DOHH2 (cell line): ENCODE measurements at regions not wholly inside any gene's neighbourhood (a gene's known extent, or its start where the extent isn't known, plus 50 kb on each side); places are given as distances from the start of the nearest gene placed in this dataset.

Experiments used
- H3F3A ChIP-seq: fragments of 200-600 bp; sonication (generic), shearing (Covaris generic); 2 replicates; pipeline ENCODE4 v1.6.0; 2016; ENCODE audit warnings: antibody characterized with exemption, mild to moderate bottlenecking; ENCODE audit not compliant: control insufficient read depth, insufficient read depth
- H3K27ac ChIP-seq: fragments of 200-600 bp; sonication (generic); 2 replicates; pipeline ENCODE4 v1.5.1; 2014; ENCODE audit warnings: low read depth, mild to moderate bottlenecking, low read length, moderate library complexity
- H3K27me3 ChIP-seq: fragments of 200-600 bp; sonication (generic); 2 replicates; pipeline ENCODE4 v1.6.1; 2014; ENCODE audit warnings: mild to moderate bottlenecking, low read length, mixed read lengths; ENCODE audit not compliant: control insufficient read depth
- H3K36me3 ChIP-seq: fragments of 200-600 bp; sonication (generic); 2 replicates; pipeline ENCODE4 v1.6.1; 2014; ENCODE audit warnings: mild to moderate bottlenecking, low read length, moderate library complexity, mixed read lengths; ENCODE audit not compliant: control insufficient read depth
- H3K4me1 ChIP-seq: fragments of 200-600 bp; sonication (generic); 2 replicates; pipeline ENCODE4 v1.6.1; 2014; ENCODE audit warnings: mild to moderate bottlenecking, low read length, mixed read lengths; ENCODE audit not compliant: control insufficient read depth
- H3K4me2 ChIP-seq: fragments of 200-600 bp; sonication (generic); 2 replicates; pipeline ENCODE4 v1.6.0; 2014; ENCODE audit warnings: mild to moderate bottlenecking, low read length, moderate library complexity
- H3K4me3 ChIP-seq: fragments of 200-600 bp; sonication (generic); 2 replicates; pipeline ENCODE4 v1.5.1; 2014; ENCODE audit warnings: mild to moderate bottlenecking, low read length, mixed read lengths
- H3K79me2 ChIP-seq: fragments of 200-600 bp; sonication (generic); 2 replicates; pipeline ENCODE4 v1.6.1; 2014; ENCODE audit warnings: mild to moderate bottlenecking, low read length, mixed read lengths; ENCODE audit not compliant: control insufficient read depth
- H3K9me2 ChIP-seq: fragments of 200-600 bp; sonication (generic); replicated peaks from 2 replicates; pipeline ENCODE4 v1.6.1; 2014; ENCODE audit warnings: mild to moderate bottlenecking, low read length, mixed read lengths; ENCODE audit not compliant: control insufficient read depth
- H3K9me3 ChIP-seq: fragments of 200-600 bp; sonication (generic); 2 replicates; pipeline ENCODE4 v1.6.1; 2014; ENCODE audit warnings: antibody characterized with exemption, low read length, mixed read lengths; ENCODE audit not compliant: control insufficient read depth, insufficient read depth
- H4K20me1 ChIP-seq: fragments of 200-600 bp; sonication (generic); 2 replicates; pipeline ENCODE4 v1.6.0; 2014; ENCODE audit warnings: low read depth, mild to moderate bottlenecking, antibody characterized with exemption, low read length, moderate library complexity; ENCODE audit not compliant: control insufficient read depth, insufficient read depth
- CTCF ChIP-seq: fragments of 200-600 bp; sonication (generic); IDR thresholded peaks from one replicate; pipeline ENCODE4 v1.5.1; 2014; ENCODE audit warnings: antibody characterized with exemption, mild to moderate bottlenecking, low read depth, low read length; ENCODE audit not compliant: poor library complexity, severe bottlenecking
- EZH2phosphoT487 ChIP-seq: fragments of 200-600 bp; sonication (generic); IDR thresholded peaks from 2 replicates; pipeline ENCODE4 v1.6.1; 2017; ENCODE audit warnings: borderline replicate concordance, mild to moderate bottlenecking, antibody characterized with exemption, low read length, moderate library complexity, mixed read lengths

GRCh38 chr7:25926451-25926850 lies 225.5 kb upstream of the NFE2L3 start:
- H3K27ac ChIP-seq: no peak overlapping the region
- no peaks in the 10 kb centered on the region for H3K4me1 ChIP-seq
- peaks cover 26% of the 10 kb centered on the region for H3K27me3 ChIP-seq
- H3K36me3 ChIP-seq: no peaks in the 10 kb centered on the region
- no peaks in the 10 kb centered on the region for H4K20me1 ChIP-seq
- no peak overlapping the region for H3K4me3 ChIP-seq
- no peak overlapping the region for H3K4me2 ChIP-seq
- H3K9me3 ChIP-seq: no peaks in the 10 kb centered on the region
- no peaks in the 10 kb centered on the region for H3K79me2 ChIP-seq
- H3K9me2 ChIP-seq: no peaks in the 10 kb centered on the region
- TF ChIP-seq EZH2phosphoT487 (no peak), CTCF (no peak)
- no peaks in the 10 kb centered on the region for H3F3A ChIP-seq

DNA sequence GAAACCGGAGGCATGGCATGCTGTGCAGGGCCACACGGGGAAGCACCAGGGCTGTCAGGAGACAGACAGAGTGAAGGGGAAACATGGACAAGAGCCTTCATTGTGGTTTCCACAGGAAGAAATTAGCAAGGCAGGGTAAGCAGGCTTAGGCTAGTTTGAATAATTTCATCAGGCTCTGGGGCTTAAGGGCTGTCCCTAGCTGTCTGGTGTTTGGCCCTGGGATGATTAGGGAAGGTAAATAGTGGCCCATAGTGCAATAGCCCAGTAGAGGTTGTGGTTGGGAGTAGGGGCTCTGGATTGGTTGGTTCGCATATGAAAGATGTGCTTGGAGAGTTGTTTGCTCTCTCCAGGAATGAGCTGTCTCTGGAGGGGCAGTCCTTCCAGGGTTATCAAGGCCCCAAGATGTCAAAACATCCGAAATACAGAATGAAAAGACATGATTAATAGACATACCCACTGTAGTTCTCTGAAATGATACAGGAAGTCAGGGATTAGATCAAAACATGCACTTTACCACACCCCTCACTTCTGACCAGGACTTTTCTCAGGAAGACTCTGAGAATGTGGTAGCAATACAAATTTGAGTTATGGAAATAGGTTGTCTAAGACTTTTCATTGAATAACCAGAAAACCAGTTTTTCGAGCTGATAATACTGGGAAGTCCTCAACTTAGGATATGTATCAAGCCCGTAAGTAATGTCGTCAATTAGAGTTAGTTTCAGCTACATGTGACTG lies 224.9 kb upstream of the NFE2L3 start:
- H3K4me2 ChIP-seq: no peak overlapping the region
- H3K4me3 ChIP-seq: no peak overlapping the region
- H3K79me2 ChIP-seq: no peaks in the 10 kb centered on the region
- H4K20me1 ChIP-seq: no peaks in the 10 kb centered on the region
- no peaks in the 10 kb centered on the region for H3F3A ChIP-seq
- H3K9me2 ChIP-seq: no peaks in the 10 kb centered on the region
- peaks cover 26% of the 10 kb centered on the region for H3K27me3 ChIP-seq
- TF ChIP-seq CTCF: no peak
- TF ChIP-seq EZH2phosphoT487: no peak
- H3K9me3 ChIP-seq: no peaks in the 10 kb centered on the region
- no peaks in the 10 kb centered on the region for H3K4me1 ChIP-seq
- no peaks in the 10 kb centered on the region for H3K36me3 ChIP-seq
- H3K27ac ChIP-seq: no peak overlapping the region

GRCh38 chr7:25927626-25927978 lies 224.4 kb upstream of the NFE2L3 start:
- H3K4me1 ChIP-seq: no peaks in the 10 kb centered on the region
- no peaks in the 10 kb centered on the region for H3K9me3 ChIP-seq
- no peak overlapping the region for H3K27ac ChIP-seq
- H3K4me2 ChIP-seq: no peak overlapping the region
- H3K79me2 ChIP-seq: no peaks in the 10 kb centered on the region
- TF ChIP-seq CTCF (no peak), EZH2phosphoT487 (no peak)
- peaks cover 24% of the 10 kb centered on the region for H3K27me3 ChIP-seq
- H3K36me3 ChIP-seq: no peaks in the 10 kb centered on the region
- H3K9me2 ChIP-seq: no peaks in the 10 kb centered on the region
- H4K20me1 ChIP-seq: no peaks in the 10 kb centered on the region
- no peaks in the 10 kb centered on the region for H3F3A ChIP-seq
- no peak overlapping the region for H3K4me3 ChIP-seq
